HG02571 (cell line): ENCODE measurements at regions not wholly inside any gene's neighbourhood (a gene's known extent, or its start where the extent isn't known, plus 50 kb on each side); places are given as distances from the start of the nearest gene placed in this dataset.

Source experiments
- ATAC-seq: cut with Tn5 transposase; IDR thresholded peaks from one replicate; pipeline ENCODE4 v1.9.1; 2021; ENCODE audit warnings: mild to moderate bottlenecking, moderate library complexity; ENCODE audit not compliant: unreplicated experiment

- ATAC-seq: no peak
These were observed 134.1 kb downstream of the SOX9 start for GRCh38 chr17:72254808-72255449.

- no peak for ATAC-seq
These were observed 134.7 kb downstream of the SOX9 start for GRCh38 chr17:72255481-72255880.

GRCh38 chr17:72258711-72259110 lies 137.9 kb downstream of the SOX9 start:
- no peak for ATAC-seq

DNA sequence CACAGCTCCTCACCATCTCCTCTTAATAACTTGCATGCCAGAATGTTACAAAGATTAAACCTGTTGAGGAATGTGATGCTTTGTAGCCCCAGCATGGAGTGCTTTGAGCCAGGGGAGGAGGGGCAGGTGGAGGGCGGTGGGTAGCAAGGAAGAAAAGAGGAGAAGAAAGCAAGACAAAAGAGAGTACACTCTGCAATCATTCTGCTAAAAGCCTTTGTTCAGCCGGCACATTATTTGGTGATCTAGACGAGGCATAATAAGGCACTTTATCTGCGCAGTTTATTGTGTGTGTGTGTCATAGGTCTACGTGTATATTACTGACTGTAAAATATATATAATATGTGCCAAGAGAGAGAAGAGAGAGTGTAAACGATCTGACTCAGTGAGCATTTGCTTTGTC lies 139.1 kb downstream of the SOX9 start:
- ATAC-seq: no peak

GRCh38 chr17:72262766-72263165 lies 141.9 kb downstream of the SOX9 start:
- no peak for ATAC-seq

DNA sequence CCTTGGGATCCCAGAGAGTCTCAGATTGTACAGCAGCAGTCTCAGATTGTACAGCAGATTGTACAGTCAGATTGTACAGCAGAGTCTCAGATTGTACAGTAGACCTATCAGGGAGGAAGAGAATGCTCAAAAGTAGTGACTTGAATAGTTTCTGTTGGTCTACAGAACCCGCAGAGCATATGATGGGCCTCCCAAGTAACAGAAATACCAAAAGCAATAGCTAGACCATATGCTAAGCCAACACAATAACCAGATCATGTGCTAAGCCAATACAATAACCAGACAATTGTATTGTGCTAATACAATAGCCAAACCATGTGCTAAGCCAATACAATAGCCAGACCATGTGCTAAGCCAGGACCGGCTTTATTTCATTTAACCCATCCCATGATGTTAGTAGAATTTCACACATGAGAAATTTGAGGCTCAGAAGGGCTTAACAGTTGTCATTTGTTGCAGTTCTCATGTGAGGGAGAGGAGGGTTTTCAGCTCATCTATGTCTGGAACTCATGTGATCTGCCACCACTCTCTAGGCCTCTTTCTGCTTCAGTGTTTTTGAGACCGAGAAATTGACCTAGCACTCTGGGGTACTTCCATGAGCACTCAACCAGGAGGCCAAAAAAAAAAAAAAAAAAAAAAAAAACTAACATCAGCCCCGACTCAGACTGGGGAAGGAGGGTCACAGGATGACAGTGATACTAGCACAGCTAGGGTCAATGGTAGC lies 144.0 kb downstream of the SOX9 start:
- no peak for ATAC-seq

DNA sequence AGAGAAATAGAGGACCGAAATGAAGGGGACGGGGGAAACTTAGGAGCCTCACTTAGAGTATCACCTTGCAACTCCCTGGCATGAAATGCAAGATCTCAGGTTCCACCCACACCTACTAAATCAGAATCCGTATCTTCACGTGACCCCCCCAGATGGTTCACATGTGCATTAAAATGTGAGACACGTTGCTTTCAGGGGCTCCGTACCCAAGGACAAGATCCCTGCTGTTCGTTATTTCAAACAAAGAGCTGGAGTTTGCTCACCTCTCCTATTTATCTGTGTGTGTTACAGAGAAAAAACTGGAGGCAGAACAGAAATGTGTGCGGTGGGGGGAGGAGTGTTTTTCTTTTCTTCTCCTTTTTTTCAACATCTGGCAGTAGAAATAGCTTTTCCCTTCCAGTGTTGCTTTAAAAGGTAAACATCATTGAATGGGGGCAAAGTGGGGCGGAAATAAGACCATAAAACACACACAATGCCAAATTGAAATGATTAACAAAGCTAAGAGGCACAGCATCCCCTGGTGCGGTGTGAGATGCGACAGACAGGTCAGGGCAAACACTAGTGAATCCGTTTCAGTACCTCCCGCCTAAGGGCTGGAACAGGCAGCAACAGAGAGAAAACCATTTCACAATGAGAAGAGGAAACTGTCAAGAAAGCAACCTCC lies 145.4 kb downstream of the SOX9 start:
- ATAC-seq: no peak

DNA sequence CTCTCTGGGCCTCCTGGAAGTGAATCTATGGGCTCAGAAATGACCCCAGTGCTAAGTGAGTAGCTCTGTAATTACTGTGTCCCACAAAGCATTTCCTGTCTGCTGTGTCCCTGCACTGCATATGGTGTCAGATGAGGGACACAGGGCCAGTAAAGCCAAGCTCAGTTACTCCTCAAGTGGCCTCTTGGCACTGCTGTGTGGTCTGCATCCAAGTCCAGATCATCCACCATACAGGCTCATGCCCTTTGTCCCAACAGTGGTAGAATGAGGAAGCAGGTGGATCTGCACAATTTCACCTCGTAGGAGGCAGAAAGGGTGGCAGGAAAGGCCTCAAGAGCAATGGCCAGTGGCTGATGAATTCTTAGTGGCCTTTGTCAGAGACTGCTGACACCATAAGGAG lies 146.8 kb downstream of the SOX9 start:
- ATAC-seq: no peak

DNA sequence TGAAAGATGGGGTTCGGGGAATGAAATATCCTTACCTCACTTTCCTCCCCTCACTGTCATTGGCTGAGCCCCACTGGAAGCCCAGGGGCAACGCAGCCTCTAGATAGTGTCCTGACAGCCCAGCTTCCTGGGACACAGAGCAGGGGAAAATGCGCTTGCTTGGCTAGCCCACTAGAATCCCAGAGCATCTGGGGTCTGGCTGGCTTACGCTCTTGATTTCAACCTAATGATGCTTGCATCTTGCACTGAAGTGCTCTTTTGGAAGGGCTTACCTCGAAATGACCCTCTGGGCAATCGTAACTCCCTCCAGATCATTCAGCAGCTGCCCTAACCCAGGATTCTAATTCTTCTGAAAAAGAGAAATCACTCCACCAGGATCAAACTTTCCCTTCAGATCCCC lies 147.6 kb downstream of the SOX9 start:
- no peak for ATAC-seq

DNA sequence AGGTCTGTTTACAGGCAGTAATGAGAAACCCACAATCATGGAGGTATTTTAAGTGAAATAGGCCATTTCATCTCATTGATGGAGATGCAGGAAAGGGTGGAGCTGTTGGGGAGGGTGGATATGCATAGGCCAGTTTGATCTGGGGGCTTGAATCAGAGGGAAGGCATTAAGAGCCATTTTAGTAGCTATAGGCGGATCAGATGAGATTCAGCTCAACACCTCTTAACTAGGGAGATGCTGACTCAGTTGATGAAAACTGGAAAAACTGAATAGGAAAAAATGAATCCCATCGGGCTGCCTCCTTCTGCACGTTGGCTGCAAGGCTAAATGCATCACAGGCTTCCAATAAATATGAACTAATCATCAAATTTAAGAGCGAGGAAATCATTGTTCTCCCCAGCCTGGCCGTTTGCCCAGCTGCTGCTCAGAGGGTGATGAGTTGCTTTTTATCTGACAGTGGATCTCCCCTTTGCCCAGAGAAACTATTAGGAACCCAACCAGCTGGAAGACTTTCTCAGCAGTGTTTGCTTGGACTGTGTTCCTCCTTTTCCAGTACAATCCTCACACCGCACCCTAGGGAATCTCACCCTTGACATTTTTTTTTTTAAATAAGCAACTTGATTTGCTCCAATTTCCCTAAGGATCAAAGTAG lies 149.6 kb downstream of the SOX9 start:
- ATAC-seq: no peak

DNA sequence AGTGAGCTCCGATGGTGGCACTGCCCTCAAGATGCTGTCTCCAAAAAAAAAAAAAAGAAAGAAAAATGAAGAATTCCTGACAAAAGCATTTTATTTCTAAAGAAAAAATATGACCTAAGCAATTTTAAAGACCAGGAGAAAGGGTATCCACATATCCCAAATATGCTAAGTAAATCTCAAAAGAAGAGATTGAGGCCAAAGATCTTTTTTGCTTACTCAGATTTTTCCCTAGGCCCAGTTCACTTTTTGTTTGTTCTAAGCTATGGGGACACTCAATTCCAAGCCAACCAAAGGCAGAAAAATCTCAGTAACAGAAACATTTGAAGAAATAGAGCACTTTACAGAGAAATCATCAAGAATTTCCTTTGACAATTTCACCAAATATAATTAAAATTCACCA lies 150.8 kb downstream of the SOX9 start:
- ATAC-seq: no peak

GRCh38 chr17:72273289-72274056 lies 152.7 kb downstream of the SOX9 start:
- no peak for ATAC-seq

DNA sequence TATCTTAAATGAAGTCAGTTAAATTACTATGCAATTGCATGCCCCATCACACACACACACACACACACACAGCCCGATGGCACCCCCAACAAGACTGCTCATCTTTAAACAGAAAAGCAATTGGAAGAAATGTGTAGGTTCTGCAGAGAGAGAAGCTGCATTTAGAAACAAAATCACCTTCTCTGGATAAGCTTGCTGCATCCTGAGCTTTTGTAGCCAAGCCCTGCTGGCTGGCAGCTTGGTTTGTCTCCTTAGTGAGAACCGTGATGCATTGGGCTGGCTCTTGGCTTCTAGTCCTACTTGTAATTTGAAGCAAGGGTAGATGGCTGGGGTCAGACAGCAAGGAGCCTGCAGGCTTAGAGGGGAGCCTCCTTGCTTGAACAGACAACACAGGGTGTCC lies 153.8 kb downstream of the SOX9 start:
- ATAC-seq: no peak

DNA sequence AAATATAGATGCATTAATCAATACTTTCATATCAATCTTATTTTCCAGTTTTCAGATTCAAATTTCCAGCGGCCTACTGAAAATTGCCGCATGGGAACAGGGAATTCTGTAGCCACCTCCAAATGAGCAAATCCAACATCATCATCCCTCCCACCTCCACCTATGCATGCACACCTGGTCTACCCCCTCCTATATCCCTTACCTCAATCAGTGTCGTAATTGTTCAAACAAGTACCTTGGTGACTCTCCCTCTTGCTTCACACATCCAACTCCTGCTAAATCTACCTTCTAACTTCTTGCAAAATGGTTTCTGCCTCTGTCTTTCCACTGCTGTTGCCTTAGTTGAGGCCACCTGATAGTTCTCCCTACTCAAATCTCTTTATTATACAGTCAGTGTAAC lies 160.1 kb downstream of the SOX9 start:
- ATAC-seq: no peak

DNA sequence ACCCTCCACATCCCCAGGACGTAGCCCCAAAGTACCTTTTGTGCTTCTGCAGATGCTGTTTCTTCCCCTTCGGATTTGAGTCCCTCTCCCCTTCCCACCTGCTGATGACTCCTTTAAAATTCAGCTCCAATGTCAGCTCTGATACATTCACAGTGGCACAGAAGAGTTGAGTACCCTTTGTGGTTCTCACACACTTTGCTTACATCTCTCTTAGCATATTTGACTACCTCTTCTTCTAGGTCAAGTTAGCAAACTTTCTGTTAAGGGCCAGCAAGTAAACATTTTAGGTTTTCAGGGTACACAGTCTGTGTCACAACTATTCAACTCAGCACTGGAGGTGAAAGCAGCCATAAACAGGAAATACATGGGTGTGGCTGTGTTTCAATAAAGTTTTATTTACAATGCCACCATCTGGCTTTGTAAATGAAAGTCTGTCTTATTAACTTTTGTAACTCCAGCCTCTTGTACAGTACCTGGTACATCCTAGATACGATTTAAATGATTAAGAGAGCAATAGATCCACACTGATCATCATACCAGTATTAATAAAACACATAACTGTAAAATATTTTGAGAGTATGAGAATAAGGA lies 161.7 kb downstream of the SOX9 start:
- no peak for ATAC-seq

GRCh38 chr17:72284806-72285205 lies 164.0 kb downstream of the SOX9 start:
- ATAC-seq: no peak

GRCh38 chr17:72287586-72287985 lies 166.8 kb downstream of the SOX9 start:
- no peak for ATAC-seq

GRCh38 chr17:72294487-72294893 lies 173.7 kb downstream of the SOX9 start:
- no peak for ATAC-seq

DNA sequence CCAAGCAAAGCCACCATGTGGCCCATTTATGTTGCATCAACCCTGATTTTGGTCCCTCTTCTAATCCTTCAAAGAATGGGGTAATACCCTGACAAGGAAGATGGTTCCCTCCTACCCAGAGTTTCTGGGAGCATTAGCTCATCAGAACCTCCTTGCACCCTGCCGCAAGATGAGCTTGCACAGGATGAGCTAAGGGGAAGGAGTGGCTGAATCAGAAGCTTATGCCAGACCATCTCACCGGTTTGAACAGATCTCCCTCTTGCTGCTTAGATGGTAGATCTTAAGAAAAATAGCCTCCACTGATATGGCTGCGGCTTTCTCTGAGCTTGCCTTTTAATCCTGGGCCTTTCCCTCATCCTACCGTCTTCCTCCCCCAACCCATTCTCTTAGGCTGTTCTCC lies 175.1 kb downstream of the SOX9 start:
- ATAC-seq: no peak

DNA sequence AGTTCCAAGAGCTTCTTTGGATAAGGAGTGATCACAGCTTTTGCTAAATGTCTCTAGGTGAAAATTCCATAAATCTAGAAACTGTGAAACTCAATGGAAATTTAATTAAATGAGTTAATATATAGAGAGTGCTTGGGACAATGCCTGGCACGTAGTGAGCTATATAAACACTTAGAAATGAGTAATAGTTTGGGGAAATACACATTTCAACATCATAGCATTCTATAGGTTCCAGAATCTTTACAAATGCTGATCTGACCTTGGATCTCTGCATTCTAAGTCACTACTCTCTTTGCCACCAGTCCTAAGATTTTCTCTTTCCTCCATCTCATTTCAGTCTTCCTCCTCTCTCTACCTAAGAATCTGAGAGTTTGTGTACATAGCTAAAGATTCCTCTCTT lies 175.6 kb downstream of the SOX9 start:
- ATAC-seq: no peak
